GM12891 (cell line): ENCODE measurements at regions not wholly inside any gene's neighbourhood (a gene's known extent, or its start where the extent isn't known, plus 50 kb on each side); places are given as distances from the start of the nearest gene placed in this dataset.

ENCODE experiments used
- DNase-seq: peaks from one replicate; pipeline ENCODE4 v3.0.0; 2011; ENCODE audit warnings: low spot score; ENCODE audit not compliant: insufficient read length
- FAIRE-seq: peaks from 2 replicates; lab custom pipeline; 2011; peaks lifted over from hg19 to GRCh38; lab: Jason Lieb, UNC
- PAX5 ChIP-seq: IDR thresholded peaks from 2 replicates; pipeline ENCODE4 v1.6.1; 2011; ENCODE audit warnings: low read length, moderate library complexity, mild to moderate bottlenecking; ENCODE audit not compliant: insufficient read depth, severe bottlenecking
- POLR2A ChIP-seq: IDR thresholded peaks from 2 replicates; pipeline ENCODE4 v1.6.1; 2011; ENCODE audit warnings: low read depth, low read length, control low read depth
- POLR2AphosphoS5 ChIP-seq: IDR thresholded peaks from 2 replicates; pipeline ENCODE4 v1.6.1; 2011; ENCODE audit warnings: low read depth, low read length, control low read depth
- POU2F2 ChIP-seq: IDR thresholded peaks from 2 replicates; pipeline ENCODE4 v1.6.1; 2011; ENCODE audit warnings: low read depth, mild to moderate bottlenecking, control low read depth, low read length, moderate library complexity
- SPI1 ChIP-seq: IDR thresholded peaks from 2 replicates; pipeline ENCODE4 v1.6.1; 2011; ENCODE audit warnings: low read depth, low read length, control low read depth
- TAF1 ChIP-seq: IDR thresholded peaks from 2 replicates; pipeline ENCODE4 v1.6.1; 2011; ENCODE audit warnings: low read depth, low read length, control low read depth

- no peak for TF ChIP-seq PAX5
- TF ChIP-seq POU2F2 = no peak
- TF ChIP-seq TAF1 = no peak
- no peak for TF ChIP-seq POLR2A
- no peak for TF ChIP-seq SPI1
- TF ChIP-seq POLR2AphosphoS5 = no peak
- no peak for DNase-seq
- FAIRE-seq = no peak
These were observed 123.1 kb upstream of the GLRA2 start for GRCh38 chrX:14406225-14406624.

GRCh38 chrX:14398725-14399124 is 130.6 kb upstream of the GLRA2 start:
- FAIRE-seq (no peak), DNase-seq (no peak)
- TF ChIP-seq POLR2AphosphoS5 (no peak), POLR2A (no peak), PAX5 (no peak), SPI1 (no peak), TAF1 (no peak), POU2F2 (no peak)

GRCh38 chrX:14389682-14390081 is 139.7 kb upstream of the GLRA2 start:
- no peak for TF ChIP-seq PAX5
- TF ChIP-seq SPI1 = no peak
- no peak for FAIRE-seq
- no peak for DNase-seq

- TF ChIP-seq TAF1 (no peak), SPI1 (no peak), POLR2AphosphoS5 (no peak), POU2F2 (no peak), PAX5 (no peak), POLR2A (no peak)
- FAIRE-seq = no peak
These were observed 142.4 kb upstream of the GLRA2 start for GRCh38 chrX:14386981-14387380.

GRCh38 chrX:14380044-14380443 is 149.3 kb upstream of the GLRA2 start:
- TF ChIP-seq PAX5 (no peak), TAF1 (no peak), POU2F2 (no peak), SPI1 (no peak), POLR2A (no peak), POLR2AphosphoS5 (no peak)
- FAIRE-seq (no peak), DNase-seq (no peak)

More at GRCh38 chrX:14386981-14387380, 142.4 kb upstream of the GLRA2 start:
- no peak for DNase-seq

GRCh38 chrX:14377427-14377826 is 151.9 kb upstream of the GLRA2 start:
- no peak for FAIRE-seq
- no peak for TF ChIP-seq POLR2A
- TF ChIP-seq TAF1 = no peak
- TF ChIP-seq SPI1 = no peak
- TF ChIP-seq POLR2AphosphoS5 = no peak
- no peak for TF ChIP-seq POU2F2
- TF ChIP-seq PAX5 = no peak
- no peak for DNase-seq

- TF ChIP-seq POLR2AphosphoS5 = no peak
- no peak for TF ChIP-seq POU2F2
- no peak for TF ChIP-seq TAF1
- TF ChIP-seq POLR2A = no peak
- TF ChIP-seq PAX5 = no peak
- no peak for TF ChIP-seq SPI1
- FAIRE-seq (no peak), DNase-seq (no peak)
These were observed 165.6 kb upstream of the GLRA2 start for GRCh38 chrX:14363728-14364127.

GRCh38 chrX:14362721-14363120 is 166.6 kb upstream of the GLRA2 start:
- DNase-seq = no peak
- no peak for TF ChIP-seq PAX5
- TF ChIP-seq SPI1 = no peak
- TF ChIP-seq POU2F2 = no peak
- no peak for FAIRE-seq

GRCh38 chrX:14361435-14361834 is 167.9 kb upstream of the GLRA2 start:
- TF ChIP-seq PAX5 = no peak
- TF ChIP-seq SPI1 = no peak
- TF ChIP-seq POLR2AphosphoS5 = no peak
- no peak for TF ChIP-seq POU2F2
- no peak for TF ChIP-seq TAF1
- TF ChIP-seq POLR2A = no peak
- FAIRE-seq = no peak

GRCh38 chrX:14359727-14360126 is 169.6 kb upstream of the GLRA2 start:
- FAIRE-seq (no peak), DNase-seq (no peak)
- TF ChIP-seq POU2F2 (no peak), POLR2A (no peak), SPI1 (no peak), TAF1 (no peak), PAX5 (no peak), POLR2AphosphoS5 (no peak)

More at GRCh38 chrX:14361435-14361834, 167.9 kb upstream of the GLRA2 start:
- no peak for DNase-seq

GRCh38 chrX:14359316-14359715 is 170.0 kb upstream of the GLRA2 start:
- FAIRE-seq (no peak), DNase-seq (no peak)
- no peak for TF ChIP-seq PAX5
- TF ChIP-seq POLR2AphosphoS5 = no peak
- no peak for TF ChIP-seq SPI1
- TF ChIP-seq POU2F2 = no peak
- TF ChIP-seq POLR2A = no peak
- TF ChIP-seq TAF1 = no peak
